ENCODE measurements at regions not wholly inside any gene's neighbourhood (a gene's known extent, or its start where the extent isn't known, plus 50 kb on each side); places are given as distances from the start of the nearest gene placed in this dataset.

DNA sequence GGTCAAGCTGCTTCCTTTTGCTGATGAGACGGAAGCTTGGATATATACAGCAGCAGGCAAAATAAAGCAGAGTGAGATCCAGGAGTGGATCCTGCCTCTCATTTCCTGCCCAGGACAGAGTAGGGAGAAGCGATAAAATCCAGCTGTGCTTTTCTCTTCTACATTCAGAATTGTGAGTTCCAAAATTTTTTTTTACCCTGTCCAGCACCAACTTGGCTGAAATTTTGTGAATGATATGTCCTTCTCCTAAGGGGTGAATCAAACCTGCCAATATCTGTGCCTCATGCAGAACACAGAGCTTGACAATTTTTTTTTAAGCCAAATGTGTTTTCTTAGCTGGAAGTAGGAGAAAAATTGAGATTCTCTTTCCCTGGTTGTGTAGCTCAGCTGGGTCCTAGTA lies 235.6 kb upstream of the CHD6 start:
- no peak for TF ChIP-seq CTCF (IDR thresholded peaks at IDR 0.05)
- no peak for TF ChIP-seq ZFX (IDR thresholded peaks at IDR 0.05; ENCODE audit: borderline replicate concordance)

Data from 22Rv1 (cell line).